ENCODE measurements at regions not wholly inside any gene's neighbourhood (a gene's known extent, or its start where the extent isn't known, plus 50 kb on each side); places are given as distances from the start of the nearest gene placed in this dataset.

- Histone ChIP-seq H3K36me3 (no peaks in the 10 kb centered on the region), H3K27me3 (replicated peaks) (no peaks in the 10 kb centered on the region)
These were observed 97.2 kb downstream of the LHX9 start for GRCh38 chr1:198014355-198014754.

GRCh38 chr1:198015309-198015708 lies 98.1 kb downstream of the LHX9 start:
- no peaks in the 10 kb centered on the region for H3K36me3 ChIP-seq
- H3K4me3 ChIP-seq, result no peak overlapping the region
- H3K27ac ChIP-seq, result no peak overlapping the region
- H3K9me3 ChIP-seq (replicated peaks), result no peaks in the 10 kb centered on the region
- no peak for DNase-seq (ENCODE audit: low read depth in 1 of 2, low spot score in 2 of 2)
- H3K4me1 ChIP-seq (replicated peaks), result peaks cover 20% of the 10 kb centered on the region
- H3K27me3 ChIP-seq (replicated peaks), result no peaks in the 10 kb centered on the region

More at GRCh38 chr1:198014355-198014754, 97.2 kb downstream of the LHX9 start:
- H3K4me3 ChIP-seq, result no peak overlapping the region
- peaks cover 18% of the 10 kb centered on the region for H3K4me1 ChIP-seq (replicated peaks)
- H3K9me3 ChIP-seq (replicated peaks), result no peaks in the 10 kb centered on the region
- no peak overlapping the region for H3K27ac ChIP-seq
- no peak for DNase-seq (ENCODE audit: low read depth in 1 of 2, low spot score in 2 of 2)

GRCh38 chr1:198018529-198018928 lies 101.4 kb downstream of the LHX9 start:
- no peak overlapping the region for H3K4me3 ChIP-seq
- DNase-seq (ENCODE audit: low read depth in 1 of 2, low spot score in 2 of 2), result peak; percentile 91 to 93
- peak overlapping the region; percentile 38; the same call in 1 of the 2 replicates for H3K27ac ChIP-seq
- H3K4me1 ChIP-seq (replicated peaks), result peaks cover 20% of the 10 kb centered on the region
- H3K27me3 ChIP-seq (replicated peaks), result no peaks in the 10 kb centered on the region
- H3K36me3 ChIP-seq, result no peaks in the 10 kb centered on the region
- H3K9me3 ChIP-seq (replicated peaks), result no peaks in the 10 kb centered on the region

GRCh38 chr1:198019126-198019525 lies 102.0 kb downstream of the LHX9 start:
- DNase-seq (ENCODE audit: low read depth in 1 of 2, low spot score in 2 of 2), result no peak
- Histone ChIP-seq H3K36me3 (no peaks in the 10 kb centered on the region), H3K4me3 (no peak overlapping the region), H3K9me3 (replicated peaks) (no peaks in the 10 kb centered on the region), H3K4me1 (replicated peaks) (peaks cover 20% of the 10 kb centered on the region), H3K27ac (peak overlapping the region; percentile 38), H3K27me3 (replicated peaks) (no peaks in the 10 kb centered on the region)

- H3K36me3 ChIP-seq, result no peaks in the 10 kb centered on the region
- H3K4me1 ChIP-seq (replicated peaks), result peaks cover 9% of the 10 kb centered on the region
- DNase-seq (ENCODE audit: low read depth in 1 of 2, low spot score in 2 of 2), result no peak
- no peak overlapping the region for H3K4me3 ChIP-seq
- no peaks in the 10 kb centered on the region for H3K9me3 ChIP-seq (replicated peaks)
- H3K27me3 ChIP-seq (replicated peaks), result no peaks in the 10 kb centered on the region
- no peak overlapping the region for H3K27ac ChIP-seq
These were observed 107.2 kb downstream of the LHX9 start for GRCh38 chr1:198024336-198024735.

DNA sequence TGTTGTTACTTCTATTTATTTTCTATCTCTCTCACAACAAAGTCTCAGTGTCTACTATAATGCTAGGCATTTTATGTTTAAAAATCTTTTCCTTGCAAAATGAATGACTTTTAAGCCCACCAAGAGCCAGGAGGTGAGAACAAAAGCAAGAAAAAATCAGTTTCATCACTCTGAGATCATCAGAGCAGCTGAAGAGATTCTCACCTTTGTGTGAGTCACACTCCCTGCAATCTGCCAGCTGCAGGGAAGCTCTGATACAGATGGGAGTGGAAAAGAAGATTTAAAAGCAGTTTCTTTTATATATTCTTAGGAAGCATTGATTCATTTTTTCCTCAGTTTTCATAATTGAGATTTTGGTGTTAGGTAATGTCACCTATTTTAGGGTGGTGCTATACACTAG lies 107.6 kb downstream of the LHX9 start:
- Histone ChIP-seq H3K4me3 (no peak overlapping the region), H3K36me3 (no peaks in the 10 kb centered on the region), H3K27ac (no peak overlapping the region), H3K4me1 (replicated peaks) (peaks cover 7% of the 10 kb centered on the region), H3K9me3 (replicated peaks) (no peaks in the 10 kb centered on the region), H3K27me3 (replicated peaks) (no peaks in the 10 kb centered on the region)
- no peak for DNase-seq (ENCODE audit: low read depth in 1 of 2, low spot score in 2 of 2)

GRCh38 chr1:198030682-198031081 lies 113.5 kb downstream of the LHX9 start:
- Histone ChIP-seq H3K27ac (no peak overlapping the region), H3K27me3 (replicated peaks) (no peaks in the 10 kb centered on the region), H3K4me3 (no peak overlapping the region), H3K36me3 (no peaks in the 10 kb centered on the region), H3K4me1 (replicated peaks) (no peaks in the 10 kb centered on the region), H3K9me3 (replicated peaks) (no peaks in the 10 kb centered on the region)
- peak in 1 of 2 experiments; percentile 9 for DNase-seq (ENCODE audit: low read depth in 1 of 2, low spot score in 2 of 2)

- no peaks in the 10 kb centered on the region for H3K27me3 ChIP-seq (replicated peaks)
- H3K36me3 ChIP-seq, result no peaks in the 10 kb centered on the region
- H3K4me1 ChIP-seq (replicated peaks), result no peaks in the 10 kb centered on the region
- no peak overlapping the region for H3K27ac ChIP-seq
- DNase-seq (ENCODE audit: low read depth in 1 of 2, low spot score in 2 of 2), result no peak
- H3K4me3 ChIP-seq, result no peak overlapping the region
- no peaks in the 10 kb centered on the region for H3K9me3 ChIP-seq (replicated peaks)
These were observed 113.9 kb downstream of the LHX9 start for GRCh38 chr1:198031086-198031485.

GRCh38 chr1:198032668-198033067 lies 115.5 kb downstream of the LHX9 start:
- DNase-seq (ENCODE audit: low read depth in 1 of 2, low spot score in 2 of 2), result no peak
- no peaks in the 10 kb centered on the region for H3K36me3 ChIP-seq
- no peak overlapping the region for H3K27ac ChIP-seq
- no peaks in the 10 kb centered on the region for H3K4me1 ChIP-seq (replicated peaks)
- H3K9me3 ChIP-seq (replicated peaks), result no peaks in the 10 kb centered on the region
- no peaks in the 10 kb centered on the region for H3K27me3 ChIP-seq (replicated peaks)
- no peak overlapping the region for H3K4me3 ChIP-seq

DNA sequence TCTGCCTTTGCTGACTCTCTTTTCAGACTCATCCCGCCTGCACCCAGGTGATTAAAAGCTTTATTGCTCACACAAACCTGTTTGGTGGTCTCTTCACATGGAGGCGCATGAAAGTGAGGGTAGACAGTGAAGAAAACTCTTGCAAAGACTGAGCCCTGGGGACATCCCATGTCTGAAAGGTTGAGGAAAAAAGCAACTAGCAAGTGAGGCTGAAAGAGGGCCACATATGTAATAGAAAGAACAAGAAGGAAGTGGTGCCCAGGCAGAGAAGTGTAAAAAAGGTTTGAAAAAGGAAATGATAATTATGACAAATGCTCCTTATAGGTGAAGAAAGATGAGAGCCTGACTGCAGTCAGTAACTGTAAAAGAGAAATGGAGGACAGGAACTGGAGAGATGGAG lies 115.9 kb upstream of the NEK7 start:
- Histone ChIP-seq H3K27me3 (replicated peaks) (no peaks in the 10 kb centered on the region), H3K4me1 (replicated peaks) (no peaks in the 10 kb centered on the region), H3K36me3 (no peaks in the 10 kb centered on the region), H3K27ac (no peak overlapping the region), H3K4me3 (no peak overlapping the region), H3K9me3 (replicated peaks) (no peaks in the 10 kb centered on the region)
- DNase-seq (ENCODE audit: low read depth in 1 of 2, low spot score in 2 of 2), result no peak

DNA sequence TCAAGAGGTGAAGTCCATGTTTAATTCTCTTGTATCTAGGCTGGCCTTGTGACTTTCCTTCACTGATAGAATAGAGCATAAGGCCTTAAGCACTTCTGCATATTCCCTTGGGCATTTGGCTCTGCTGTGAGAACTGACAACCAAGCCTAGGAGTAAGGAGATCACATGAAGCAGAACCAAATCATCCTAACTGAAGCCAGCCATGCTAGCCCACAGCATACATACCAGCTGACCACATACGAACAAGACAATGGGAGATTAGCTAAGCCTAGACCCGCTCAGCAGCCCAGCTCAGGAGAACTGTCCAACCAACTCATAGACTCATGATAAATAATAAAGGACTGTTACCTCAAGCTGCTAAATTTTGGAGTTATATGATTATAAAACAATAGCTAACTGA lies 114.6 kb upstream of the NEK7 start:
- no peak for DNase-seq (ENCODE audit: low read depth in 1 of 2, low spot score in 2 of 2)
- H3K9me3 ChIP-seq (replicated peaks), result no peaks in the 10 kb centered on the region
- no peak overlapping the region for H3K27ac ChIP-seq
- no peak overlapping the region for H3K4me3 ChIP-seq
- H3K4me1 ChIP-seq (replicated peaks), result no peaks in the 10 kb centered on the region
- H3K36me3 ChIP-seq, result no peaks in the 10 kb centered on the region
- no peaks in the 10 kb centered on the region for H3K27me3 ChIP-seq (replicated peaks)

DNA sequence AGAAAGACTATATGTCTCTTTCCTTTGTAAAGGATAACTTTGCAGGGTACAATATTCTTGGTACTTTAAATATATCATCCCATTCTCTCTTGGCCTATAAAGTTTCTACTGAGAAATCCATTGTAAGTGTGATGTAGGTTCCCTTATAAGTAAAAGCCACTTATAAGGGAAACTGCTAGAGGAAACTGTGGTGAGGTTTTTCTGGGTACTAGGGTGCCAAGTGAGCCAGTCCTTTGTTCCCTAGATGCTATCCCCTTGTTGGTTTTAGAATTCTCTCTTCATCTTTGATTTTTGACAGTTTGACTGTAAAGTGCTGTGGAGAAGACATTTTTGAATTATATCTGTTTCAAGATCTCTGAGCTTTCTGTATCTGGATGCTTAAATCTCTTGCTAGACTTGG lies 108.9 kb upstream of the NEK7 start:
- H3K27ac ChIP-seq, result no peak overlapping the region
- no peaks in the 10 kb centered on the region for H3K27me3 ChIP-seq (replicated peaks)
- no peaks in the 10 kb centered on the region for H3K36me3 ChIP-seq
- DNase-seq (ENCODE audit: low read depth in 1 of 2, low spot score in 2 of 2), result no peak
- H3K4me3 ChIP-seq, result no peak overlapping the region
- no peaks in the 10 kb centered on the region for H3K9me3 ChIP-seq (replicated peaks)
- no peaks in the 10 kb centered on the region for H3K4me1 ChIP-seq (replicated peaks)

- Histone ChIP-seq H3K36me3 (no peaks in the 10 kb centered on the region), H3K4me3 (no peak overlapping the region), H3K27ac (no peak overlapping the region), H3K27me3 (replicated peaks) (no peaks in the 10 kb centered on the region; the same call in 1 of the 2 replicates), H3K9me3 (replicated peaks) (no peaks in the 10 kb centered on the region), H3K4me1 (replicated peaks) (no peaks in the 10 kb centered on the region)
- no peak for DNase-seq (ENCODE audit: low read depth in 1 of 2, low spot score in 2 of 2)
These were observed 102.3 kb upstream of the NEK7 start for GRCh38 chr1:198054510-198054909.

GRCh38 chr1:198056255-198056654 lies 100.5 kb upstream of the NEK7 start:
- no peaks in the 10 kb centered on the region for H3K4me1 ChIP-seq (replicated peaks)
- H3K4me3 ChIP-seq, result no peak overlapping the region
- no peaks in the 10 kb centered on the region for H3K9me3 ChIP-seq (replicated peaks)
- H3K27ac ChIP-seq, result no peak overlapping the region
- DNase-seq (ENCODE audit: low read depth in 1 of 2, low spot score in 2 of 2), result no peak
- H3K27me3 ChIP-seq (replicated peaks), result no peaks in the 10 kb centered on the region; the same call in 1 of the 2 replicates
- H3K36me3 ChIP-seq, result no peaks in the 10 kb centered on the region

DNA sequence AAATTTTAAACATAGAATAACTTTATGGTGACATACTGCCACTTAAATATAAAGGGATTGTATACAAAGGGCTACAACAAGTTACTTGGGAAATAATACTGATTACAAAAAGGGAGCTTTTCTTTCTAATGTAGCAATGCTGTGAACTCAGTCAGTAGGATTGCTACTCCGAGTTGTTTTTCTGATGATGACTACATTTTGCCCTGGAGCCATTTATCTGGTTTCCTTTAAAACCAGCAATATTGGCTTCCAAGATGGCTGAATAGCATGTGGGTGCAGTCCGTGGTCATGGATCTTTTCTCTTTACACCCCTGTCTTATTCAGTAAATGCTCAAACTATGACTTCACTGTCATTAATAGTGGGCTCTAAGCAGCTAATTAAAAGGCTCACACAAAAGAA lies 92.6 kb upstream of the NEK7 start:
- Histone ChIP-seq H3K36me3 (no peaks in the 10 kb centered on the region), H3K27ac (no peak overlapping the region), H3K27me3 (replicated peaks) (no peaks in the 10 kb centered on the region; the same call in 1 of the 2 replicates), H3K4me1 (replicated peaks) (no peaks in the 10 kb centered on the region), H3K9me3 (replicated peaks) (no peaks in the 10 kb centered on the region), H3K4me3 (no peak overlapping the region)
- no peak for DNase-seq (ENCODE audit: low read depth in 1 of 2, low spot score in 2 of 2)

Data from SJSA1 (cell line).